ENCODE measurements at regions not wholly inside any gene's neighbourhood (a gene's known extent, or its start where the extent isn't known, plus 50 kb on each side); places are given as distances from the start of the nearest gene placed in this dataset.

DNA sequence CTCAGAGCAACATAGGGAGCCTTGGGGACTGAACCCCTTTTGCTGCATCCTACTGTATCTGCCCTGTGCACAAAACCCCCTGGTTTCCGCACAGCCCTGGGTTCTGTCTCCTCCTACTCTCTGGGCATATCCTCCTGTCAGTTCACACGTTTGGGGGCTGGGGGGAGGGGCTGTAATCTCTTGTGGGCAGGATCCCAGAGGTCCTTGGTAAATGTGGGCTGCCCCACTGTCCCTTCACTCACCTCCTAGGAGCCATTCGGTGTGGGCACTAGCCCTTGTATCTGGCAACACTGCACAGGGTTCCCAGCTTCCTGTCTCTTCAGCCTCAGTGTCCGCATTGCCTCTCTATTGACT, 271.8 kb upstream of the DMAC1 start:
- Histone ChIP-seq H3K4me3 (ENCODE audit: low read length) (no peak overlapping the region), H3K36me3 (ENCODE audit: control insufficient read depth, insufficient read depth, low read length) (no peaks in the 10 kb centered on the region), H3K4me1 (ENCODE audit: control insufficient read depth, insufficient read depth, low read length) (no peaks in the 10 kb centered on the region), H3K9ac (ENCODE audit: low read length) (no peak overlapping the region), H3K27me3 (ENCODE audit: control insufficient read depth, insufficient read depth, low read length) (no peaks in the 10 kb centered on the region), H3K9me3 (ENCODE audit: control insufficient read depth, low read length) (no peaks in the 10 kb centered on the region)

DNA sequence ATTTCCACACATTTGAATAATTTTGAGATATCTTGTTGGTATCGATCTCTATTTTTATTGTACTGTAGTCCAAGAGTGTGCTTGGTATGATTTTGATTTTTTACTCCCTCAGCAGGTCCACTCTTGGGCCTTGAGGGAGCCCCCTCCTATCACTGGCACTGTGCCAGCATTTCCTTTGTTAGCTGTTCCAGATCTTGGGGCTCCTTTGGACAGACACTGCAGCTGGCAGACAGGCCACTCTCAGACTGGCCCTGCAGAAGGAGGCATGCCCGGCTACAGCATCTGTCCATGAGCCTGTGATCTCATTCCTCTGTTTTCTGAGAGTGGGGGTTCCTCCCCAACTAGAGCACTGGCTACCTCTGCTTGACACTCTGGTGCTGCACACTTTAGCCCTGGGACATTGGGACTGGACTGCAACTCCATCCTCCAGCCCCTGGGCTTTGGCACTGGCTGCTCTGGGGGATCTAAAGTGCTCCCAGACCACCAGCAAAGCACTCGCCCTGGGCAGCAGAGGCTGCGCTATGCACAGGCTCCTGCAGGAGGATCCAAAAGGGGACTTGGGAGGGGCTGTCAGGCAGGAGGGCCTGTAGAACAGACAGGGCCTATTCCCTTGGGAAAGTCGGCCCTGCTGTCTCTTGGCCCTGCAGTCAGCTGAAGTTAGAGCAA, 271.3 kb upstream of the DMAC1 start:
- Histone ChIP-seq H3K9ac (ENCODE audit: low read length) (no peak overlapping the region), H3K36me3 (ENCODE audit: control insufficient read depth, insufficient read depth, low read length) (no peaks in the 10 kb centered on the region), H3K27me3 (ENCODE audit: control insufficient read depth, insufficient read depth, low read length) (no peaks in the 10 kb centered on the region), H3K4me3 (ENCODE audit: low read length) (no peak overlapping the region), H3K9me3 (ENCODE audit: control insufficient read depth, low read length) (no peaks in the 10 kb centered on the region), H3K4me1 (ENCODE audit: control insufficient read depth, insufficient read depth, low read length) (no peaks in the 10 kb centered on the region)

DNA sequence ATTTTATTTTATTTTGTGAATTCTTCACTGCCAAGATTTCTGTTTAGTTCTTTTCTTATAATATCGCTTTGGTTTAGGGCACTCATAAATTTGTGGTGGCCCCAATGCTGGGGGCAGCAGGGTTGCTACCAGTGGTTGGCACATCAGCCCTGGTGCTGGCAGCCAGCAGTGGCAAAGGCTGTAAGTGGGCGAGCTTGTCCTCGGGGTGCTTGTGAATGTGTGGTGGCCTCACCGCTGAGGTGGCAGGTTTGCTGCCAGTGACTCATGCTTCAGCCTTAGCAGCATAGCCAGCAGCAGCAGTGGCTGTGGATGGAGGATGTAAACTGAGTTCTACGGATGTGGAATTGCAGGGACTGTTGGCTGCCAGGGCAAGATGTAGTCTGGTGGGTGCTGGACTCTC, 262.9 kb upstream of the DMAC1 start:
- Histone ChIP-seq H3K9ac (ENCODE audit: low read length) (no peak overlapping the region), H3K36me3 (ENCODE audit: control insufficient read depth, insufficient read depth, low read length) (no peaks in the 10 kb centered on the region), H3K27me3 (ENCODE audit: control insufficient read depth, insufficient read depth, low read length) (no peaks in the 10 kb centered on the region), H3K4me3 (ENCODE audit: low read length) (no peak overlapping the region), H3K9me3 (ENCODE audit: control insufficient read depth, low read length) (no peaks in the 10 kb centered on the region), H3K4me1 (ENCODE audit: control insufficient read depth, insufficient read depth, low read length) (no peaks in the 10 kb centered on the region)

DNA sequence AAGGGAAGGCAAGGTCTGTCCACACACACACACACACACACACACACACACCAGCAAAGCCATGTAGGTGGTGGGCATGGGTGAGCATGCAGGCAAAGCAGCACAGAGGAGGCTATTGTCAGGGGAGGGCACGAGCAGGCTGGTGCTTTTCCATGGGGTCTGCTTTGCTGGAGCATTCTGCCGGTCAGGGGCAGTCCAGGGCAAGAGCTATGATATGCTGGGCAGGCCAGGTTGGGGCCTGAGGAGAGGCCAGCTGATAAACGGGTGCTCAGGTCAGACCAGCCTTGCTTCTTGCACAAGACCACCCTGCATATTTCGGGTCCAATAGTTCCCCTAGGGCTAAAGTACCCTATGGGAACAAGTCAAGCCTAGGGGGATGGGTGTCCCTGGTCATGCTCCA, 253.9 kb upstream of the DMAC1 start:
- Histone ChIP-seq H3K9me3 (ENCODE audit: control insufficient read depth, low read length) (no peaks in the 10 kb centered on the region), H3K4me1 (ENCODE audit: control insufficient read depth, insufficient read depth, low read length) (no peaks in the 10 kb centered on the region), H3K36me3 (ENCODE audit: control insufficient read depth, insufficient read depth, low read length) (no peaks in the 10 kb centered on the region), H3K4me3 (ENCODE audit: low read length) (no peak overlapping the region), H3K9ac (ENCODE audit: low read length) (no peak overlapping the region), H3K27me3 (ENCODE audit: control insufficient read depth, insufficient read depth, low read length) (no peaks in the 10 kb centered on the region)

DNA sequence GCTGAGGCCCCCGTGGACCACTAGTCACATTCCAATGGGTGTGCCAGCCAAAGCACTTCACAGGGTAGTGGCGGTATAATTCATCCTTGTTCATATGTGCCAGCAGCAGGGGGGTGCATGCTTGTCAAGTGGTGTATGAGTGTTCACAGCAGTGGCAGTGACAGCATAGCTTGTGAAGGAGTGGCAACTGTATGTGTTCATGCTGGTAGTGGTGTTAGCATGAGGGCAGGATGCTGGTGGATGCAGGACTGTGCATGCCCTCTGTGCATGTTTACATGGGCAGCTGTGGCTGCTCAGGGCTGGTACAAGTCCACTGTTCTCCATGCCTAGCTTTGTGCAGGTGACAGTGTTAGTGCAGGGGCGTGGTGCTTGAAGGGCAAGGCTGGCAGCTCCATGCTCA, 253.4 kb upstream of the DMAC1 start:
- Histone ChIP-seq H3K9ac (ENCODE audit: low read length) (no peak overlapping the region), H3K4me3 (ENCODE audit: low read length) (no peak overlapping the region), H3K36me3 (ENCODE audit: control insufficient read depth, insufficient read depth, low read length) (no peaks in the 10 kb centered on the region), H3K4me1 (ENCODE audit: control insufficient read depth, insufficient read depth, low read length) (no peaks in the 10 kb centered on the region), H3K27me3 (ENCODE audit: control insufficient read depth, insufficient read depth, low read length) (no peaks in the 10 kb centered on the region), H3K9me3 (ENCODE audit: control insufficient read depth, low read length) (no peaks in the 10 kb centered on the region)

DNA sequence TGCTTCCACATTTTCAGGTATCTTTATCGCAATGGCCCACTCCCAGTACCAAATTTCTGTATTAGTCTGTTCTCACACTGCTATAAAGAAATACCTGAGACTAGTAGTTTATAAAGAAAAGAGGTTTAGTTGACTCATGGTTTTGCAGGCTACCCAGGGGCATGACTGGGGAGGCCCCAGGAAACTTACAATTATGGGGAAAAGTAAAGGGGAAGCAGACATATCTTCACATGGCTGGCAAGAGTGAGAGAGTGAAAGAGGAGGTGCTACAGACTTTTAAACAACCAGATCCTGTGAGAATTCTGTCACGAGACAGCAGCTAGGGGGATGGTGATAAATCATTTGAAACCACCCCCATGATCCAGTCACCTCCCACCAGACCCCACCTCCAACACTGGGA, 238.2 kb upstream of the DMAC1 start:
- no peaks in the 10 kb centered on the region for H3K9me3 ChIP-seq (ENCODE audit: control insufficient read depth, low read length)
- H3K36me3 ChIP-seq (ENCODE audit: control insufficient read depth, insufficient read depth, low read length), result no peaks in the 10 kb centered on the region
- H3K27me3 ChIP-seq (ENCODE audit: control insufficient read depth, insufficient read depth, low read length), result no peaks in the 10 kb centered on the region
- no peaks in the 10 kb centered on the region for H3K4me1 ChIP-seq (ENCODE audit: control insufficient read depth, insufficient read depth, low read length)
- H3K4me3 ChIP-seq (ENCODE audit: low read length), result no peak overlapping the region
- H3K9ac ChIP-seq (ENCODE audit: low read length), result no peak overlapping the region

DNA sequence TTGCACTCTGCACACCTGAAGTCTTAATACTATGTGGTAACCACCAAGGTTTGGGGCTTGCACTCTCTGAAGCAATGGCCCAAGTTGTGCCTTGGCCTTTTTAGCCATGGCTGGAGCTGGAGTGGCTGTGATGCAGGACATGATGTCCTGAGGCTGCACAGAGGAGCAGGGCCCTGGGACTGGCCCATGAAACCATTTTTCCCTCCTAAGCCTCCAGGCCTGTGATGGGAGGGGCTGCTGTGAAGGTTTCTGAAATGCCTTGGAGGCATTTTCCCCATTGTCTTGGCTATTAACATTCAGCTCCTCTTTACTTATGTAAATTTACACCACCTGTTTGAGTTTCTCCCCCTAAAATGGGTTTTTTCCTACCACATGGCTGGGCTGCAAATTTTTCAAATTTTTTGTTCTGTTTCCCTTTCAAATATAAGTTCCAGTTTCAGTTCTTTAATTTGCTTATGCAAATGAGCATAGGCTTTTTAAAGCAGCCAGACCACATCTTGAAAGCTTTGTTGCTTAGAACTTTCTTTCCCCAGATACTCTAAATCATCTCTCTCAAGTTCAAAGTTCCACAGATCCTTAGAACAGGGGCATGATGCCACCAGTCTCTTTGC, 237.4 kb upstream of the DMAC1 start:
- no peak overlapping the region for H3K4me3 ChIP-seq (ENCODE audit: low read length)
- no peaks in the 10 kb centered on the region for H3K4me1 ChIP-seq (ENCODE audit: control insufficient read depth, insufficient read depth, low read length)
- no peaks in the 10 kb centered on the region for H3K36me3 ChIP-seq (ENCODE audit: control insufficient read depth, insufficient read depth, low read length)
- no peaks in the 10 kb centered on the region for H3K9me3 ChIP-seq (ENCODE audit: control insufficient read depth, low read length)
- H3K9ac ChIP-seq (ENCODE audit: low read length), result no peak overlapping the region
- no peaks in the 10 kb centered on the region for H3K27me3 ChIP-seq (ENCODE audit: control insufficient read depth, insufficient read depth, low read length)

DNA sequence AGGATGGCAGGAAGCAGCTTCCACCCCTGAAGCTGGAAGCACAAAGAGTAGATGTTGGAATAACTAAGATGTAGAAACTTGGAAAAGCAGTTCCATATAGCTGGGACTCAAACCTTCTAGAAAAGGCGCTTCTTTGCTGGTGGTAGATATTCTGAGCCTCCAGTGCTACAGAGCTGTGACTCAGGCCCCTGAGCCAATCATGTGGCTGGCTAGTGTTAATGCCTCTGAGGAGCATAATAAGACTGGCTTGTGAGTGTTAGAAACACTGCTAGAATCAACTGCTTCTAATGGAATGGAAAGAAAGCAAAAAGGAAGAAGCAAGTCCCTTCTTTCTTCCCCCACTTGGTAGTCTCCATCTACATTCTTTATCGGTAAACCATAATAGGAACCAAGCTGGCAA, 234.2 kb upstream of the DMAC1 start:
- Histone ChIP-seq H3K9me3 (ENCODE audit: control insufficient read depth, low read length) (no peaks in the 10 kb centered on the region), H3K27me3 (ENCODE audit: control insufficient read depth, insufficient read depth, low read length) (no peaks in the 10 kb centered on the region), H3K36me3 (ENCODE audit: control insufficient read depth, insufficient read depth, low read length) (no peaks in the 10 kb centered on the region), H3K4me3 (ENCODE audit: low read length) (no peak overlapping the region), H3K4me1 (ENCODE audit: control insufficient read depth, insufficient read depth, low read length) (no peaks in the 10 kb centered on the region), H3K9ac (ENCODE audit: low read length) (no peak overlapping the region)

DNA sequence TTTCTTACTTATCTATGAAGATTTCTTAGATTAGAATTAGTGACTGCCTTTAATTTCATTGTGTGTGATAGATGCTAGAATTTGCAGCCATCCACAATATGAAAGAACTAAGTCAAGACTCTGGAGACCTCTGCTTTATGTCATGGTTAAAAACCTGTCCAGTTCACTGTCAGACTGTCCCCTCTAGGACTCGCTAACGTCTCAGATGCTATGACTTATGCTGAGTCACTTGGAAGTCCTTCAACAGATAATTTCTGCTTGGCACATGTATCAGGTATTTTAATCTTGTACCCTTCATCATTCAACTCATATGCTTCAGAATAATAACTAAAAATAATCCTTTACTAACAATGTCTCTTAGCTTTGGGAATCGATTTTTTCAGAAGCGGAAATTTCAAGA, 230.5 kb upstream of the DMAC1 start:
- Histone ChIP-seq H3K4me3 (ENCODE audit: low read length) (no peak overlapping the region), H3K27me3 (ENCODE audit: control insufficient read depth, insufficient read depth, low read length) (no peaks in the 10 kb centered on the region), H3K9ac (ENCODE audit: low read length) (no peak overlapping the region), H3K36me3 (ENCODE audit: control insufficient read depth, insufficient read depth, low read length) (no peaks in the 10 kb centered on the region), H3K4me1 (ENCODE audit: control insufficient read depth, insufficient read depth, low read length) (no peaks in the 10 kb centered on the region), H3K9me3 (ENCODE audit: control insufficient read depth, low read length) (no peaks in the 10 kb centered on the region)

DNA sequence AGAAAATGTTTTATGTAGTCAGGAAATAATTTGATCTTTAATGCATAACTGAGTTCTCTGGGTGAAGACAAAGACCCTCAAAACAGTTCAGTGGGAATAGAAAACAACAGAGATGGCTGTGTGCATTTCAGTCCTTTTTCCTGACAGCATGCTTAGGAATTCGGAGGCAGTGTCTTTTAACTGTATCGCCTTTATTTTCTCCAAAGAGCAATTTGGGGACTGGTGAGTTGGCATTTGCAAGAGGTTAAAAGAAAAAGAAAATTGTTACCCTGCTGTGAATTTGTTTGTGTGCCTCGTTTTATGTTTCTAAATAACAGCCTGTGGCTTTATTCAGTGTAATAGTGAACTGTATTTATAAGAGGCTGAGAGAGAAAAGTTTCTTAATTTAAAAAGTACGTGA, 227.8 kb upstream of the DMAC1 start:
- Histone ChIP-seq H3K9ac (ENCODE audit: low read length) (no peak overlapping the region), H3K27me3 (ENCODE audit: control insufficient read depth, insufficient read depth, low read length) (no peaks in the 10 kb centered on the region), H3K9me3 (ENCODE audit: control insufficient read depth, low read length) (no peaks in the 10 kb centered on the region), H3K4me1 (ENCODE audit: control insufficient read depth, insufficient read depth, low read length) (no peaks in the 10 kb centered on the region), H3K36me3 (ENCODE audit: control insufficient read depth, insufficient read depth, low read length) (no peaks in the 10 kb centered on the region), H3K4me3 (ENCODE audit: low read length) (no peak overlapping the region)

DNA sequence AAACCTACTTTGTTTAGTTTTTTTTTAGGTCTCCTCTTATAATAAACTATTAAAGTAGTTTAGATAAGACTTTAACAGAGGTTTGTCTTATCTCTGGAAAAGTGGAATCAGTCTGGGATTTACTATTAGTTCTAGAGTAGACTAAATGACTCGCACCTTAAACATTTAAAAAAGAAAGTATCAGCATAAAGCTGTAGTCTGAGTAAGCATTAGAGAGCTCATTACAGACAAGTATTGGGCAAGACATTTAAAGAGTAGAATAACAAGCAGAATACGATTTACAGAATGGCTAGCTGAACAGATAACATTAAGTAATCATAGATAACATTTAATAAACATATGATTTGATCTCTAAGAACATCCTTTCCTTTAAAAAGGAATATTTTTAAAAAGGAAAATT, 226.0 kb upstream of the DMAC1 start:
- Histone ChIP-seq H3K36me3 (ENCODE audit: control insufficient read depth, insufficient read depth, low read length) (no peaks in the 10 kb centered on the region), H3K4me3 (ENCODE audit: low read length) (no peak overlapping the region), H3K9ac (ENCODE audit: low read length) (no peak overlapping the region), H3K9me3 (ENCODE audit: control insufficient read depth, low read length) (no peaks in the 10 kb centered on the region), H3K27me3 (ENCODE audit: control insufficient read depth, insufficient read depth, low read length) (no peaks in the 10 kb centered on the region), H3K4me1 (ENCODE audit: control insufficient read depth, insufficient read depth, low read length) (no peaks in the 10 kb centered on the region)

DNA sequence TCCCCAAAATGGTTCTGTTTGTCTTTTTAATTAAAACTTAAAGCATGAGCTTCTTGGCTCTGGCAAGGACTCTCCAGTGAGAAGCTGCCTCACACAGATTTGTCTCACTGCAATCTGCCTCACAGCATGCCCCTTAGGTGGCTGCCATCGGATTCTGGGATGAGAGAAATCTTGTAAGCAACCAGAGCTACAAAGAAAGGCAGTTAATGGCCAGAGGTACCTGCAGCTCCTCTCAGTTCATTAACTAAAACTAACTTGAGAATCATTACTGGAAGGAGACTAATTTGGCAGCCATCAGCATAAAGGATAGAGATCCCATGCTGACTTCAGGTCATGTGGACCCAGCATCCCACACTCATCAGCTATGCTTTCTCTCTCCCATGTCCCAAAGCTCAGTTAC, 220.6 kb upstream of the DMAC1 start:
- Histone ChIP-seq H3K4me1 (ENCODE audit: control insufficient read depth, insufficient read depth, low read length) (no peaks in the 10 kb centered on the region), H3K9ac (ENCODE audit: low read length) (no peak overlapping the region), H3K27me3 (ENCODE audit: control insufficient read depth, insufficient read depth, low read length) (no peaks in the 10 kb centered on the region), H3K4me3 (ENCODE audit: low read length) (no peak overlapping the region), H3K36me3 (ENCODE audit: control insufficient read depth, insufficient read depth, low read length) (no peaks in the 10 kb centered on the region), H3K9me3 (ENCODE audit: control insufficient read depth, low read length) (no peaks in the 10 kb centered on the region)

DNA sequence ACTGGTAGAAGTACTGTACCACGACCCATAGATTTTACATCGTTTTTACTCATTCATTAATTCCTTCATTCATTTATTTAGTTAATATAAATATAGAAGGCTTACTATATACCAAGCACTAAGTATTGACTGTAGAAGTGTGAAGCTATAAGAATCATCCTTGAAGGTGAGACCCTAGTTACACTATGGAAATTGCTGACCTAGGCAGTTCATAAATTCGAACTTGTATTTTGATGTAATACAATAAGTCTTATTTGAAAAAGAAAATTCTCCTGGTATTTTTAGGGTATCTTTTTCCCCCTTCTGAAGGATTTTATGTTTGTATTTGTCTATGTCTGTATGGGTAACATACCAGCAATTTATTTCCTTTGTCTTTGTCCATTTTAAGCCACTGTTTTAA, 220.1 kb upstream of the DMAC1 start:
- Histone ChIP-seq H3K9ac (ENCODE audit: low read length) (no peak overlapping the region), H3K27me3 (ENCODE audit: control insufficient read depth, insufficient read depth, low read length) (no peaks in the 10 kb centered on the region), H3K9me3 (ENCODE audit: control insufficient read depth, low read length) (no peaks in the 10 kb centered on the region), H3K36me3 (ENCODE audit: control insufficient read depth, insufficient read depth, low read length) (no peaks in the 10 kb centered on the region), H3K4me1 (ENCODE audit: control insufficient read depth, insufficient read depth, low read length) (no peaks in the 10 kb centered on the region), H3K4me3 (ENCODE audit: low read length) (no peak overlapping the region)
